ENCODE measurements at regions not wholly inside any gene's neighbourhood (a gene's known extent, or its start where the extent isn't known, plus 50 kb on each side); places are given as distances from the start of the nearest gene placed in this dataset.

- no peak for TF ChIP-seq EZH2 (IDR thresholded peaks at IDR 0.05; ENCODE audit: borderline replicate concordance, low read depth, low read length, poor library complexity, severe bottlenecking)
- TF ChIP-seq, protein P1, sequence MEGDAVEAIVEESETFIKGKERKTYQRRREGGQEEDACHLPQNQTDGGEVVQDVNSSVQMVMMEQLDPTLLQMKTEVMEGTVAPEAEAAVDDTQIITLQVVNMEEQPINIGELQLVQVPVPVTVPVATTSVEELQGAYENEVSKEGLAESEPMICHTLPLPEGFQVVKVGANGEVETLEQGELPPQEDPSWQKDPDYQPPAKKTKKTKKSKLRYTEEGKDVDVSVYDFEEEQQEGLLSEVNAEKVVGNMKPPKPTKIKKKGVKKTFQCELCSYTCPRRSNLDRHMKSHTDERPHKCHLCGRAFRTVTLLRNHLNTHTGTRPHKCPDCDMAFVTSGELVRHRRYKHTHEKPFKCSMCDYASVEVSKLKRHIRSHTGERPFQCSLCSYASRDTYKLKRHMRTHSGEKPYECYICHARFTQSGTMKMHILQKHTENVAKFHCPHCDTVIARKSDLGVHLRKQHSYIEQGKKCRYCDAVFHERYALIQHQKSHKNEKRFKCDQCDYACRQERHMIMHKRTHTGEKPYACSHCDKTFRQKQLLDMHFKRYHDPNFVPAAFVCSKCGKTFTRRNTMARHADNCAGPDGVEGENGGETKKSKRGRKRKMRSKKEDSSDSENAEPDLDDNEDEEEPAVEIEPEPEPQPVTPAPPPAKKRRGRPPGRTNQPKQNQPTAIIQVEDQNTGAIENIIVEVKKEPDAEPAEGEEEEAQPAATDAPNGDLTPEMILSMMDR (conservative IDR thresholded peaks at IDR 0.05; ENCODE audit: low read depth, low read length): no peak
These were observed 63.5 kb upstream of the OLIG2 start for GRCh38 chr21:32962268-32962667.

All from A673 (cell line).